GM12874 (cell line): ENCODE measurements at regions not wholly inside any gene's neighbourhood (a gene's known extent, or its start where the extent isn't known, plus 50 kb on each side); places are given as distances from the start of the nearest gene placed in this dataset.

Experiments
- TF ChIP-seq, protein P1 (sequence below): IDR thresholded peaks from 2 replicates; pipeline ENCODE4 v1.5.1; 2011; ENCODE audit warnings: low read depth, mild to moderate bottlenecking, control low read depth, low read length, moderate library complexity; ENCODE audit not compliant: insufficient read depth

DNA sequence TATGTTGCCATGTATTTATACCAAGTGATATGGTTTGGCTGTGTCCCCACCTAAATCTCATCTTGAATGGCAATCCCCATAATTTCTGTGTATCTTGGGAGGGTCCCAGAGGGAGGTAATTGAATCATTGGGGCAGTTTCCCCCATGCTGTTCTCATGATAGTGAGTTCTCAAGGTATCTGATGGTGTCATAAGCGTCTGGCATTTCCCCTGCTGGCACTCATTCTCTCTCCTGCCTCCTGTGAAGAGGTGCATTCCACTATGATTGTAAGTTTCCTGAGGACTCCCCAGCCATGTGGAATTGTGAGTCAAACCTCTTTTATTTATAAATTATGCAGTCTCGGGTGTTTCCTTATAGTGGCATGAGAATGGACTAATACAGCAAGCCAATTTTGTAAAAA, 140.8 kb upstream of the ADAMTSL1 start:
- TF ChIP-seq, protein P1, sequence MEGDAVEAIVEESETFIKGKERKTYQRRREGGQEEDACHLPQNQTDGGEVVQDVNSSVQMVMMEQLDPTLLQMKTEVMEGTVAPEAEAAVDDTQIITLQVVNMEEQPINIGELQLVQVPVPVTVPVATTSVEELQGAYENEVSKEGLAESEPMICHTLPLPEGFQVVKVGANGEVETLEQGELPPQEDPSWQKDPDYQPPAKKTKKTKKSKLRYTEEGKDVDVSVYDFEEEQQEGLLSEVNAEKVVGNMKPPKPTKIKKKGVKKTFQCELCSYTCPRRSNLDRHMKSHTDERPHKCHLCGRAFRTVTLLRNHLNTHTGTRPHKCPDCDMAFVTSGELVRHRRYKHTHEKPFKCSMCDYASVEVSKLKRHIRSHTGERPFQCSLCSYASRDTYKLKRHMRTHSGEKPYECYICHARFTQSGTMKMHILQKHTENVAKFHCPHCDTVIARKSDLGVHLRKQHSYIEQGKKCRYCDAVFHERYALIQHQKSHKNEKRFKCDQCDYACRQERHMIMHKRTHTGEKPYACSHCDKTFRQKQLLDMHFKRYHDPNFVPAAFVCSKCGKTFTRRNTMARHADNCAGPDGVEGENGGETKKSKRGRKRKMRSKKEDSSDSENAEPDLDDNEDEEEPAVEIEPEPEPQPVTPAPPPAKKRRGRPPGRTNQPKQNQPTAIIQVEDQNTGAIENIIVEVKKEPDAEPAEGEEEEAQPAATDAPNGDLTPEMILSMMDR = no peak

DNA sequence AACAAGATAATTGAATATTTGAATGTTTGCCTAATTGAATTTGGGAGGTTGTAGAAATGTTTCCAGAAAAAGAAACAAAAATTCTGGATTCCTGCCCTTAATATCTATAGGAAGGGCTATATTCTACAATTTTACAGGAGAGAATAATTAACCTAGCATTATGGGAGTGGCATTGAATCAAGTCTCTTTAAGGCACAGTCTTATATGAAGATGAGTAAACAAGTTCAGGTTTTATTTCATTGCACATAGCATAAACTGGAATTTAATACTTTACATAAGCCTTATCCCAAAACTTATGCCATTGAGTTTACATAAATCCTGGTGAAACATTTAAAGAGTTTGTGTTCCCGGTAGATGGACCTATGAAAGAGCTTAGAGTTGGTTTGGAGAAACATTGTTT, 138.1 kb upstream of the ADAMTSL1 start:
- TF ChIP-seq, protein P1 = no peak

DNA sequence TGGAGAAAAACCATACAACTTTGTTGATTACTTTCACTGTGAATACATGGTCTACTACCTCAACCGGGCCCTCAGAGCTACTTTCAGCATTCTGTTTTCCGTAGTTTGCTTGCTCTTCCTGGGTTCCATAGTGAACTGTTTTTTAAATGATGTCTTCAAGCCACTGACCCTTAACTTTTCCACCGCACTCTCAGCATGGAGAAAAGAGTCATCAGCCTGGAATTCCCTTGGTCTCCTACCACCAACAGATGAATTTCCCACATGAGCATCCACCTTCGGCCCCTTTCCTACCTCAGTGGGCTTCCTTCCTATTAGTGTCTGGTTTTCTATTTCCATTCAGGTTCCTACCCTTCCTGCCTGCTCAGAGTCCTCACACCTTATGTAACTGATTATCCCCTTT, 135.9 kb upstream of the ADAMTSL1 start:
- TF ChIP-seq, protein P1 = no peak

DNA sequence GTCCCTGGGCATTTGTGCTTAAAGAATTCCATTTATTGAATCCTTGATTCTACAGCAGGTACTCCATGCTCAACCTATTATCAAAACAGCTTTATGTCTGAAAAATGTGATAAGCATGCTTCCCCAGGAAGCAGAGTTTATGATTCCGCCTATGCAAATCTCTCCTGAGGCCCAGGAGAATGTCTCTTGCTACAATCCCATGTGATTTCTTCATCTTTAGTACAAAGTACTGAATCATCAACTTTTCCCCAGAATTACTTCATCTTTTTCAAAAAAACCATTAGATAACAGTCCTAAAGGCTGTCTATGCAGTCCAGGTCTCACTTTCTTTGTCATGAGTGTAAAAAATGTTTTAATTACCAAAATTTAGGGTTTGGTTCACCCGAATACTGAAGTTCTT, 130.2 kb upstream of the ADAMTSL1 start:
- TF ChIP-seq, protein P1 = no peak

DNA sequence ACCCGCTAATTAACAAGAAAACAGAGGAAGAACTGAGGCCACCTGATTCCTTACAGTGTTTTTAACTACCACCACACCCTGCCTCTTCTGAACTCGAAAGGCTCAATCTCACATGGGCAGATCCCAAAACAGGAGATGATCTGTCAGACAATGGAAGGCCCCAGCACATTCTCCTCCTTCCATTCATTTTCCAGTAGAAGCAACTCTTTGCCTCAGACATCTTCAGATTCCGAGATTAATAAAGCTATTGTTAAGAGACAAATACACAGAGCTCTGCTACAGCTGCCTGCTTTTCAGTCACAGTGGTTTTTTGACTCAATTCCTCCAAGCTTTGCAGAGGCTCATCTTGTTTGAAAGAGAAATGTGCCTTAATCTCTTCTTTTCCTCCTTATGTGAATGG, 127.2 kb upstream of the ADAMTSL1 start:
- TF ChIP-seq, protein P1 = no peak

DNA sequence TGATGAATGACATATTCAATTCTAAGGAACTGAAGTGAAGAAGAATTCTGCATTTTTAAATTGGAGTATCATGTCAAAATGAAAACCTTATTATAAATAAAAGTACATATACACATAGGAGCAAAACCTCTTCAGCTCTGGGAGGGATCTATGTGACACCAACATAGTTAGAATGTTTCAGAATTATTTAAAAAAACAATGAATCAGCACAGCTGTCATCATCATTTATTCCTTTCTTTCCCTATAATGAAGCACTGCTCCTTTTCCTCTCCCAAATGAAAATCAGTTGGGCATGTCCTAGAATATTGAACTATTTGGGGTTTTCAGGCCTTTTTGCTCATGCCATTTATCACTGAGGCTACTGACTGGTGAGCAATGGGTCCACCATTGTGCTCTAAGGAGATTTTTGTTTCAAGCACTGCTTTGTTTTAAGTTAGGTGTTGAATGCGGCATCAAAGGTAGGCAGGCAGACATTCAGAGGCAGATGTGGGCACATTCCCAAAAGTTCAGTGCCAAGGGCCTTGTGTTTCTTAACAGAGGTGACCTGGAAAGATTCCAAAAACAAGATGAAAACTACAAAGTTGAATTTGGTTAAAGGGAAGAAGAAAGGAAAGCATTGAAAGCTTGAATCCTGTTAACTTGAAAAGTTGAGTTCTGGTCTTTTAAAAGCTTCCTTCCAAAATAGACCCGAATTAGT, 126.4 kb upstream of the ADAMTSL1 start:
- TF ChIP-seq, protein P1 = no peak

DNA sequence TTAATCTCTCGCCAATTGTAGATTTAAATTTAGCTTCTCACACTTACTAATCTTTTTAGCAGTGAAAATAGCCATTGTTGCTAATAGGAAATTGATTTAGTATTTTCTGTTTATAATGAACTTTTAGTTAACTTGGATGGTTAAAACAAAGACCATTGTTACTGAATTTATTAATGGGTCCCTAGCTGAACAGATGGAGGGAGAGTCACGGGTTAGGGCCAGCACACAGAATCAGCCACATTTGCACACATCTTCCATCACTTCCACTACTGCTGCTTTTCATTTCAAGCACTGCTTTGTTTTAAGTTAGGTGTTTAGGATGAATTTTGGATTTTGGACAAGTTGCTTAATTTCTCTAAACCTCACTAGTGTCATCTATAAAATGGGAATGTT, 125.9 kb upstream of the ADAMTSL1 start:
- TF ChIP-seq, protein P1 = no peak
